PFSK-1 (cell line): ENCODE measurements at regions not wholly inside any gene's neighbourhood (a gene's known extent, or its start where the extent isn't known, plus 50 kb on each side); places are given as distances from the start of the nearest gene placed in this dataset.

Experiments
- FOXP2 ChIP-seq: optimal IDR thresholded peaks from 2 replicates; pipeline ENCODE3; 2011; ENCODE audit warnings: borderline replicate concordance, control low read depth, inconsistent platforms; ENCODE audit not compliant: insufficient read depth; ENCODE audit errors: extremely low read length, extremely low read depth
- POLR2AphosphoS5 ChIP-seq: IDR thresholded peaks from 2 replicates; pipeline ENCODE4 v1.6.1; 2012; ENCODE audit warnings: low read depth, mild to moderate bottlenecking, control low read depth, low read length, moderate library complexity
- REST ChIP-seq, 2 experiments: IDR thresholded peaks; 2 replicates each; pipeline versions ENCODE4 v1.6.1 to v1.8.0; 2011 to 2012; ENCODE audit warnings: low read depth in 2 of 2, low read length in 2 of 2, control low read depth in 1 of 2, inconsistent platforms in 1 of 2, mild to moderate bottlenecking in 1 of 2, moderate library complexity in 1 of 2; ENCODE audit not compliant: insufficient read depth in 1 of 2
- SIN3A ChIP-seq: IDR thresholded peaks from 2 replicates; pipeline ENCODE4 v1.6.1; 2012; ENCODE audit warnings: mild to moderate bottlenecking, low read length, moderate library complexity, borderline replicate concordance; ENCODE audit not compliant: insufficient read depth
- TAF1 ChIP-seq: IDR thresholded peaks from 2 replicates; pipeline ENCODE4 v1.6.1; 2012; ENCODE audit warnings: low read length, control low read depth, borderline replicate concordance; ENCODE audit not compliant: insufficient read depth

GRCh38 chr5:15002791-15003190, 131.2 kb upstream of the ANKH start:
- no peak for TF ChIP-seq TAF1
- no peak for TF ChIP-seq FOXP2
- TF ChIP-seq SIN3A: no peak
- TF ChIP-seq REST (IDR thresholded peaks at IDR 0.05; ENCODE audit: insufficient read depth in 1 of 2, low read depth in 2 of 2, low read length in 2 of 2): no peak
- no peak for TF ChIP-seq POLR2AphosphoS5

- TF ChIP-seq REST (IDR thresholded peaks at IDR 0.05; ENCODE audit: insufficient read depth in 1 of 2, low read depth in 2 of 2, low read length in 2 of 2) (no peak), FOXP2 (no peak), TAF1 (no peak), POLR2AphosphoS5 (no peak), SIN3A (no peak)
Observed at GRCh38 chr5:15002173-15002572, 130.6 kb upstream of the ANKH start.

- no peak for TF ChIP-seq TAF1
- TF ChIP-seq REST (IDR thresholded peaks at IDR 0.05; ENCODE audit: insufficient read depth in 1 of 2, low read depth in 2 of 2, low read length in 2 of 2): no peak
- no peak for TF ChIP-seq SIN3A
- no peak for TF ChIP-seq POLR2AphosphoS5
- TF ChIP-seq FOXP2: no peak
Observed at GRCh38 chr5:15001517-15001916, 129.9 kb upstream of the ANKH start.

GRCh38 chr5:14998491-14998890, 126.9 kb upstream of the ANKH start:
- no peak for TF ChIP-seq TAF1
- TF ChIP-seq REST (IDR thresholded peaks at IDR 0.05; ENCODE audit: insufficient read depth in 1 of 2, low read depth in 2 of 2, low read length in 2 of 2): no peak
- TF ChIP-seq POLR2AphosphoS5: no peak
- no peak for TF ChIP-seq FOXP2
- no peak for TF ChIP-seq SIN3A

GRCh38 chr5:14996997-14997396, 125.4 kb upstream of the ANKH start:
- TF ChIP-seq POLR2AphosphoS5: no peak
- no peak for TF ChIP-seq TAF1
- TF ChIP-seq REST (IDR thresholded peaks at IDR 0.05; ENCODE audit: insufficient read depth in 1 of 2, low read depth in 2 of 2, low read length in 2 of 2): no peak
- no peak for TF ChIP-seq SIN3A
- TF ChIP-seq FOXP2: no peak
